ENCODE measurements at regions not wholly inside any gene's neighbourhood (a gene's known extent, or its start where the extent isn't known, plus 50 kb on each side); places are given as distances from the start of the nearest gene placed in this dataset.

DNA sequence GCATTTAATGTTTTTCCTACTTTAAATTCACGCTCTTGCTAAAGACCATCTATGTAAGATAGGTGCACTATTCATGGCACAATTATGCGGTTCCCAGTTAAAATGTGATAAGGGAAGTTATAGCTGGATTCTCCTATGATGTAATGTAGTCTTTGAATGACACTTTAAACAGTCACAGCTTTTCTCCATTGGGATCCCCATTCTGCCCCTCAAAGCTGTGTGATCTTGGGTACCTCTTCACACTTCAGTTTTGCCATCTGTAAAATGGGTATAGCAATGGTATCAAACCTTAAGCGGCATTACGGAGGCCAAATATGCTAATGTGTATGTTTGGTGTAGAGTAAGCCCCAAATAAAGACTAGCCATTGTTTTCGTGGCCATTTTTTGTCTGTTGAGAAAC, 64.7 kb upstream of the ZNF217 start:
- TF ChIP-seq, protein P1, sequence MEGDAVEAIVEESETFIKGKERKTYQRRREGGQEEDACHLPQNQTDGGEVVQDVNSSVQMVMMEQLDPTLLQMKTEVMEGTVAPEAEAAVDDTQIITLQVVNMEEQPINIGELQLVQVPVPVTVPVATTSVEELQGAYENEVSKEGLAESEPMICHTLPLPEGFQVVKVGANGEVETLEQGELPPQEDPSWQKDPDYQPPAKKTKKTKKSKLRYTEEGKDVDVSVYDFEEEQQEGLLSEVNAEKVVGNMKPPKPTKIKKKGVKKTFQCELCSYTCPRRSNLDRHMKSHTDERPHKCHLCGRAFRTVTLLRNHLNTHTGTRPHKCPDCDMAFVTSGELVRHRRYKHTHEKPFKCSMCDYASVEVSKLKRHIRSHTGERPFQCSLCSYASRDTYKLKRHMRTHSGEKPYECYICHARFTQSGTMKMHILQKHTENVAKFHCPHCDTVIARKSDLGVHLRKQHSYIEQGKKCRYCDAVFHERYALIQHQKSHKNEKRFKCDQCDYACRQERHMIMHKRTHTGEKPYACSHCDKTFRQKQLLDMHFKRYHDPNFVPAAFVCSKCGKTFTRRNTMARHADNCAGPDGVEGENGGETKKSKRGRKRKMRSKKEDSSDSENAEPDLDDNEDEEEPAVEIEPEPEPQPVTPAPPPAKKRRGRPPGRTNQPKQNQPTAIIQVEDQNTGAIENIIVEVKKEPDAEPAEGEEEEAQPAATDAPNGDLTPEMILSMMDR (IDR thresholded peaks at IDR 0.05): no peak
- TF ChIP-seq POLR2A (IDR thresholded peaks at IDR 0.05) (no peak), POLR2AphosphoS5 (IDR thresholded peaks at IDR 0.05) (no peak)

Measured in breast epithelium (tissue), 3 donors.